Testis (tissue), 2 donors: ENCODE measurements at regions not wholly inside any gene's neighbourhood (a gene's known extent, or its start where the extent isn't known, plus 50 kb on each side); places are given as distances from the start of the nearest gene placed in this dataset.

ENCODE experiments used
- DNase-seq: peaks from one replicate; pipeline ENCODE4 v3.0.0-alpha.2; 2019
- H3K27ac ChIP-seq, 2 donors: fragments of 200-600 bp; sonication (generic); one replicate each; pipeline ENCODE4 v1.5.1; 2019
- H3K27me3 ChIP-seq: fragments of 200-600 bp; sonication (generic); one replicate; pipeline ENCODE4 v1.5.1; 2019
- H3K36me3 ChIP-seq: fragments of 200-600 bp; sonication (generic); one replicate; pipeline ENCODE4 v1.5.1; 2017; ENCODE audit warnings: low read depth; ENCODE audit errors: missing control alignments
- H3K4me1 ChIP-seq: fragments of 200-600 bp; sonication (generic); one replicate; pipeline ENCODE4 v1.5.1; 2019
- H3K4me3 ChIP-seq, 2 donors: fragments of 200-600 bp; sonication (generic); one replicate each; pipeline ENCODE4 v1.5.1; 2017 to 2019
- H3K9me3 ChIP-seq: fragments of 200-600 bp; sonication (generic); one replicate; pipeline ENCODE4 v1.5.1; 2017
- CTCF ChIP-seq, 3 experiments: fragments of 450-650 bp in 2 of 3; fragments of 200-600 bp in 1 of 3; sonication (generic) in 1 of 3; IDR thresholded peaks; one replicate each; pipeline ENCODE4 v1.5.1; 2016 to 2019; ENCODE audit warnings: antibody characterized with exemption in 3 of 3, mild to moderate bottlenecking in 2 of 3, moderate library complexity in 1 of 3
- POLR2A ChIP-seq: fragments of 450-650 bp; IDR thresholded peaks from one replicate; pipeline ENCODE4 v1.6.1; 2017; ENCODE audit warnings: antibody characterized with exemption, mild to moderate bottlenecking, moderate library complexity
- WGBS, 2 donors: methylation state at CpG; one replicate each; pipeline ENCODE4 v1.1.5; 2018; 5-methylcytosine and 5-hydroxymethylcytosine counted together
- intact Hi-C: fragments of 100-400 bp; cut with DNase I; formaldehyde crosslinking; loops from one replicate; pipeline ENCODE4 v1.15.1; 2023; ENCODE audit warnings: low total_unique reads

GRCh38 chr2:153546358-153546757 is 67.8 kb upstream of the RPRM start:
- Histone ChIP-seq H3K27me3 (no peaks in the 10 kb centered on the region), H3K27ac (no peak overlapping the region), H3K9me3 (no peaks in the 10 kb centered on the region), H3K4me3 (no peak overlapping the region), H3K4me1 (no peaks in the 10 kb centered on the region), H3K36me3 (no peaks in the 10 kb centered on the region)
- no peak for DNase-seq
- WGBS, 2 donors = 86 to 90% methylated on average over 2 of the region's 2 CpGs
- no peak for TF ChIP-seq POLR2A
- no peak for TF ChIP-seq CTCF (IDR thresholded peaks at IDR 0.05)
- intact Hi-C loops = no loop called here

GRCh38 chr2:153548536-153548935 is 70.0 kb upstream of the RPRM start:
- Histone ChIP-seq H3K4me1 (no peaks in the 10 kb centered on the region), H3K36me3 (no peaks in the 10 kb centered on the region), H3K4me3 (no peak overlapping the region), H3K27ac (no peak overlapping the region), H3K9me3 (no peaks in the 10 kb centered on the region), H3K27me3 (no peaks in the 10 kb centered on the region)
- no peak for DNase-seq
- intact Hi-C loops = no loop called here
- no peak for TF ChIP-seq CTCF (IDR thresholded peaks at IDR 0.05)
- TF ChIP-seq POLR2A = no peak
- WGBS, 2 donors = 88 to 91% methylated on average over 2 of the region's 2 CpGs

- Histone ChIP-seq H3K9me3 (no peaks in the 10 kb centered on the region), H3K27ac (no peak overlapping the region), H3K36me3 (no peaks in the 10 kb centered on the region), H3K27me3 (no peaks in the 10 kb centered on the region), H3K4me3 (no peak overlapping the region), H3K4me1 (no peaks in the 10 kb centered on the region)
- DNase-seq = no peak
- TF ChIP-seq POLR2A (no peak), CTCF (IDR thresholded peaks at IDR 0.05) (no peak)
- 83 to 90% methylated on average over 1 of the region's 1 CpG for WGBS, 2 donors
- intact Hi-C loops = no loop called here
Observed at GRCh38 chr2:153551698-153552097, 73.1 kb upstream of the RPRM start.

GRCh38 chr2:153557211-153557610 is 78.6 kb upstream of the RPRM start:
- intact Hi-C loops = no loop called here
- WGBS, 2 donors = 77 to 85% methylated on average over 3 of the region's 3 CpGs

More at GRCh38 chr2:153557211-153557610, 78.6 kb upstream of the RPRM start:
- no peak overlapping the region for H3K4me3 ChIP-seq
- H3K9me3 ChIP-seq = no peaks in the 10 kb centered on the region
- H3K36me3 ChIP-seq = no peaks in the 10 kb centered on the region
- no peaks in the 10 kb centered on the region for H3K4me1 ChIP-seq
- no peak for DNase-seq
- no peak overlapping the region for H3K27ac ChIP-seq
- H3K27me3 ChIP-seq = no peaks in the 10 kb centered on the region
- TF ChIP-seq POLR2A (no peak), CTCF (IDR thresholded peaks at IDR 0.05) (no peak)
